ENCODE measurements at regions not wholly inside any gene's neighbourhood (a gene's known extent, or its start where the extent isn't known, plus 50 kb on each side); places are given as distances from the start of the nearest gene placed in this dataset.
"Not testable (repeated sequence)": the region's sequence is repeated elsewhere in the genome, so short reads cannot be mapped to it uniquely, and the experiment has no call there.

GRCh38 chr18:38807915-38808314, 1242.3 kb upstream of the CELF4 start:
- WGBS, 2 donors: 87 to 92% methylated on average over 3 of the region's 3 CpGs

GRCh38 chr18:38805256-38805655, 1239.7 kb upstream of the CELF4 start:
- 71 to 79% methylated on average over 1 of the region's 1 CpG for WGBS, 2 donors
- Histone ChIP-seq H3K4me1 (ENCODE audit: control insufficient read depth in 2 of 2, insufficient read depth in 2 of 2, low read length in 1 of 2) (no peaks in the 10 kb centered on the region), H3K27ac (ENCODE audit: low read depth in 2 of 2, low read length in 1 of 2) (no peak overlapping the region), H3K27me3 (ENCODE audit: control insufficient read depth in 1 of 2, insufficient read depth in 2 of 2, low read length in 2 of 2) (no peaks in the 10 kb centered on the region), H3K4me3 (ENCODE audit: low read depth in 1 of 2, low read length in 2 of 2) (no peak overlapping the region), H3K36me3 (ENCODE audit: control insufficient read depth in 2 of 2, insufficient read depth in 2 of 2, low read length in 1 of 2) (no peaks in the 10 kb centered on the region), H3K9me3 (ENCODE audit: control insufficient read depth in 2 of 2, insufficient read depth in 1 of 2, low read depth in 1 of 2, low read length in 1 of 2) (no peaks in the 10 kb centered on the region)

More at GRCh38 chr18:38807915-38808314, 1242.3 kb upstream of the CELF4 start:
- Histone ChIP-seq H3K4me3 (ENCODE audit: low read depth in 1 of 2, low read length in 2 of 2) (no peak overlapping the region), H3K4me1 (ENCODE audit: control insufficient read depth in 2 of 2, insufficient read depth in 2 of 2, low read length in 1 of 2) (no peaks in the 10 kb centered on the region), H3K9me3 (ENCODE audit: control insufficient read depth in 2 of 2, insufficient read depth in 1 of 2, low read depth in 1 of 2, low read length in 1 of 2) (no peaks in the 10 kb centered on the region), H3K36me3 (ENCODE audit: control insufficient read depth in 2 of 2, insufficient read depth in 2 of 2, low read length in 1 of 2) (no peaks in the 10 kb centered on the region), H3K27me3 (ENCODE audit: control insufficient read depth in 1 of 2, insufficient read depth in 2 of 2, low read length in 2 of 2) (no peaks in the 10 kb centered on the region), H3K27ac (ENCODE audit: low read depth in 2 of 2, low read length in 1 of 2) (no peak overlapping the region)

- Histone ChIP-seq H3K36me3 (ENCODE audit: control insufficient read depth in 2 of 2, insufficient read depth in 2 of 2, low read length in 1 of 2) (no peaks in the 10 kb centered on the region), H3K4me1 (ENCODE audit: control insufficient read depth in 2 of 2, insufficient read depth in 2 of 2, low read length in 1 of 2) (no peaks in the 10 kb centered on the region), H3K27me3 (ENCODE audit: control insufficient read depth in 1 of 2, insufficient read depth in 2 of 2, low read length in 2 of 2) (no peaks in the 10 kb centered on the region), H3K9me3 (ENCODE audit: control insufficient read depth in 2 of 2, insufficient read depth in 1 of 2, low read depth in 1 of 2, low read length in 1 of 2) (no peaks in the 10 kb centered on the region), H3K27ac (ENCODE audit: low read depth in 2 of 2, low read length in 1 of 2) (no peak overlapping the region), H3K4me3 (ENCODE audit: low read depth in 1 of 2, low read length in 2 of 2) (no peak overlapping the region)
- 45 to 53% methylated on average over 2 of the region's 2 CpGs for WGBS, 2 donors
These were observed 1236.0 kb upstream of the CELF4 start for GRCh38 chr18:38801640-38802039.

GRCh38 chr18:38796762-38797161, 1231.2 kb upstream of the CELF4 start:
- Histone ChIP-seq H3K27me3 (ENCODE audit: control insufficient read depth in 1 of 2, insufficient read depth in 2 of 2, low read length in 2 of 2) (no peaks in the 10 kb centered on the region), H3K4me3 (ENCODE audit: low read depth in 1 of 2, low read length in 2 of 2) (no peak overlapping the region), H3K9me3 (ENCODE audit: control insufficient read depth in 2 of 2, insufficient read depth in 1 of 2, low read depth in 1 of 2, low read length in 1 of 2) (no peaks in the 10 kb centered on the region), H3K27ac (ENCODE audit: low read depth in 2 of 2, low read length in 1 of 2) (no peak overlapping the region), H3K36me3 (ENCODE audit: control insufficient read depth in 2 of 2, insufficient read depth in 2 of 2, low read length in 1 of 2) (no peaks in the 10 kb centered on the region), H3K4me1 (ENCODE audit: control insufficient read depth in 2 of 2, insufficient read depth in 2 of 2, low read length in 1 of 2) (no peaks in the 10 kb centered on the region)
- WGBS, 2 donors: 76 to 83% methylated on average over 1 of the region's 1 CpG

- H3K4me1 ChIP-seq (ENCODE audit: control insufficient read depth in 2 of 2, insufficient read depth in 2 of 2, low read length in 1 of 2): no peaks in the 10 kb centered on the region
- no peaks in the 10 kb centered on the region for H3K9me3 ChIP-seq (ENCODE audit: control insufficient read depth in 2 of 2, insufficient read depth in 1 of 2, low read depth in 1 of 2, low read length in 1 of 2)
- no peak overlapping the region for H3K27ac ChIP-seq (ENCODE audit: low read depth in 2 of 2, low read length in 1 of 2)
- H3K4me3 ChIP-seq (ENCODE audit: low read depth in 1 of 2, low read length in 2 of 2): no peak overlapping the region
- no peaks in the 10 kb centered on the region for H3K27me3 ChIP-seq (ENCODE audit: control insufficient read depth in 1 of 2, insufficient read depth in 2 of 2, low read length in 2 of 2)
- WGBS, 2 donors: 87 to 90% methylated on average over 6 of the region's 6 CpGs
- no peaks in the 10 kb centered on the region for H3K36me3 ChIP-seq (ENCODE audit: control insufficient read depth in 2 of 2, insufficient read depth in 2 of 2, low read length in 1 of 2)
These were observed 1227.1 kb upstream of the CELF4 start for GRCh38 chr18:38792731-38793130.

GRCh38 chr18:38790786-38791185, 1225.2 kb upstream of the CELF4 start:
- 88 to 91% methylated on average over 1 of the region's 1 CpG for WGBS, 2 donors
- H3K27me3 ChIP-seq (ENCODE audit: control insufficient read depth in 1 of 2, insufficient read depth in 2 of 2, low read length in 2 of 2): no peaks in the 10 kb centered on the region
- no peaks in the 10 kb centered on the region for H3K9me3 ChIP-seq (ENCODE audit: control insufficient read depth in 2 of 2, insufficient read depth in 1 of 2, low read depth in 1 of 2, low read length in 1 of 2)
- H3K4me1 ChIP-seq (ENCODE audit: control insufficient read depth in 2 of 2, insufficient read depth in 2 of 2, low read length in 1 of 2): no peaks in the 10 kb centered on the region
- H3K27ac ChIP-seq (ENCODE audit: low read depth in 2 of 2, low read length in 1 of 2): no peak overlapping the region
- no peaks in the 10 kb centered on the region for H3K36me3 ChIP-seq (ENCODE audit: control insufficient read depth in 2 of 2, insufficient read depth in 2 of 2, low read length in 1 of 2)
- no peak overlapping the region for H3K4me3 ChIP-seq (ENCODE audit: low read depth in 1 of 2, low read length in 2 of 2)

- no peaks in the 10 kb centered on the region for H3K27me3 ChIP-seq (ENCODE audit: control insufficient read depth in 1 of 2, insufficient read depth in 2 of 2, low read length in 2 of 2)
- no peaks in the 10 kb centered on the region for H3K9me3 ChIP-seq (ENCODE audit: control insufficient read depth in 2 of 2, insufficient read depth in 1 of 2, low read depth in 1 of 2, low read length in 1 of 2)
- WGBS, 2 donors: 54 to 64% methylated on average over 1 of the region's 1 CpG
- no peaks in the 10 kb centered on the region for H3K4me1 ChIP-seq (ENCODE audit: control insufficient read depth in 2 of 2, insufficient read depth in 2 of 2, low read length in 1 of 2)
- no peak overlapping the region for H3K4me3 ChIP-seq (ENCODE audit: low read depth in 1 of 2, low read length in 2 of 2)
- no peaks in the 10 kb centered on the region for H3K36me3 ChIP-seq (ENCODE audit: control insufficient read depth in 2 of 2, insufficient read depth in 2 of 2, low read length in 1 of 2)
- no peak overlapping the region for H3K27ac ChIP-seq (ENCODE audit: low read depth in 2 of 2, low read length in 1 of 2)
These were observed 1224.7 kb upstream of the CELF4 start for GRCh38 chr18:38790303-38790702.

- H3K9me3 ChIP-seq (ENCODE audit: control insufficient read depth in 2 of 2, insufficient read depth in 1 of 2, low read depth in 1 of 2, low read length in 1 of 2): no peaks in the 10 kb centered on the region
- no peaks in the 10 kb centered on the region for H3K4me1 ChIP-seq (ENCODE audit: control insufficient read depth in 2 of 2, insufficient read depth in 2 of 2, low read length in 1 of 2)
- 35 to 38% methylated on average over 1 of the region's 1 CpG for WGBS, 2 donors
- H3K27ac ChIP-seq (ENCODE audit: low read depth in 2 of 2, low read length in 1 of 2): no peak overlapping the region
- H3K4me3 ChIP-seq (ENCODE audit: low read depth in 1 of 2, low read length in 2 of 2): no peak overlapping the region
- no peaks in the 10 kb centered on the region for H3K27me3 ChIP-seq (ENCODE audit: control insufficient read depth in 1 of 2, insufficient read depth in 2 of 2, low read length in 2 of 2)
- no peaks in the 10 kb centered on the region for H3K36me3 ChIP-seq (ENCODE audit: control insufficient read depth in 2 of 2, insufficient read depth in 2 of 2, low read length in 1 of 2)
These were observed 1223.5 kb upstream of the CELF4 start for GRCh38 chr18:38789141-38789540.

- H3K4me1 ChIP-seq (ENCODE audit: control insufficient read depth in 2 of 2, insufficient read depth in 2 of 2, low read length in 1 of 2): no peaks in the 10 kb centered on the region
- H3K9me3 ChIP-seq (ENCODE audit: control insufficient read depth in 2 of 2, insufficient read depth in 1 of 2, low read depth in 1 of 2, low read length in 1 of 2): no peaks in the 10 kb centered on the region
- 93 to 94% methylated on average over 1 of the region's 1 CpG for WGBS, 2 donors
- H3K4me3 ChIP-seq (ENCODE audit: low read depth in 1 of 2, low read length in 2 of 2): no peak overlapping the region
- no peaks in the 10 kb centered on the region for H3K36me3 ChIP-seq (ENCODE audit: control insufficient read depth in 2 of 2, insufficient read depth in 2 of 2, low read length in 1 of 2)
- H3K27ac ChIP-seq (ENCODE audit: low read depth in 2 of 2, low read length in 1 of 2): no peak overlapping the region
- no peaks in the 10 kb centered on the region for H3K27me3 ChIP-seq (ENCODE audit: control insufficient read depth in 1 of 2, insufficient read depth in 2 of 2, low read length in 2 of 2)
These were observed 1221.3 kb upstream of the CELF4 start for GRCh38 chr18:38786906-38787305.

GRCh38 chr18:38771620-38772019, 1206.0 kb upstream of the CELF4 start:
- H3K27ac ChIP-seq (ENCODE audit: low read depth in 2 of 2, low read length in 1 of 2); H3K4me3 ChIP-seq (ENCODE audit: low read depth in 1 of 2, low read length in 2 of 2); H3K4me1 ChIP-seq (ENCODE audit: control insufficient read depth in 2 of 2, insufficient read depth in 2 of 2, low read length in 1 of 2); H3K36me3 ChIP-seq (ENCODE audit: control insufficient read depth in 2 of 2, insufficient read depth in 2 of 2, low read length in 1 of 2); H3K9me3 ChIP-seq (ENCODE audit: control insufficient read depth in 2 of 2, insufficient read depth in 1 of 2, low read depth in 1 of 2, low read length in 1 of 2); H3K27me3 ChIP-seq (ENCODE audit: control insufficient read depth in 1 of 2, insufficient read depth in 2 of 2, low read length in 2 of 2): not testable (repeated sequence)
- 88 to 90% methylated on average over 1 of the region's 1 CpG for WGBS, 2 donors

Measured in esophagus (tissue), 2 donors.